ENCODE measurements at regions not wholly inside any gene's neighbourhood (a gene's known extent, or its start where the extent isn't known, plus 50 kb on each side); places are given as distances from the start of the nearest gene placed in this dataset.

- no peak for DNase-seq (ENCODE audit: low spot score)
These were observed 273.3 kb downstream of the DUSP10 start for GRCh38 chr1:221468546-221468945.

GRCh38 chr1:221469476-221469875, 272.4 kb downstream of the DUSP10 start:
- no peak for TF ChIP-seq CTCF (IDR thresholded peaks at IDR 0.05; ENCODE audit: extremely low read depth, insufficient read depth, missing control alignments)
- in situ Hi-C loops (cut with MboI; ENCODE audit: low pct_unique_long_range_greater_than_20kb, low sequenced_read_pairs, unreplicated experiment) = no loop called here
- DNase-seq (ENCODE audit: low spot score) = no peak

More at GRCh38 chr1:221468546-221468945, 273.3 kb downstream of the DUSP10 start:
- TF ChIP-seq CTCF (IDR thresholded peaks at IDR 0.05; ENCODE audit: extremely low read depth, insufficient read depth, missing control alignments) = no peak
- in situ Hi-C loops (cut with MboI; ENCODE audit: low pct_unique_long_range_greater_than_20kb, low sequenced_read_pairs, unreplicated experiment) = no loop called here

- DNase-seq (ENCODE audit: low spot score) = no peak
- no peak for TF ChIP-seq CTCF (IDR thresholded peaks at IDR 0.05; ENCODE audit: extremely low read depth, insufficient read depth, missing control alignments)
- in situ Hi-C loops (cut with MboI; ENCODE audit: low pct_unique_long_range_greater_than_20kb, low sequenced_read_pairs, unreplicated experiment) = loop anchor here (10.0 kb wide), 2 partner anchors 705 to 985 kb away; no protein-coding TSS in a partner anchor
These were observed 271.7 kb downstream of the DUSP10 start for GRCh38 chr1:221470000-221470698.

- DNase-seq (ENCODE audit: low spot score) = no peak
- no peak for TF ChIP-seq CTCF (IDR thresholded peaks at IDR 0.05; ENCODE audit: extremely low read depth, insufficient read depth, missing control alignments)
- in situ Hi-C loops (cut with MboI; ENCODE audit: low pct_unique_long_range_greater_than_20kb, low sequenced_read_pairs, unreplicated experiment) = loop anchor here (10.0 kb wide), 2 partner anchors 701 to 981 kb away; no protein-coding TSS in a partner anchor
These were observed 268.5 kb downstream of the DUSP10 start for GRCh38 chr1:221473411-221473810.

GRCh38 chr1:221477252-221477651, 264.6 kb downstream of the DUSP10 start:
- no peak for TF ChIP-seq CTCF (IDR thresholded peaks at IDR 0.05; ENCODE audit: extremely low read depth, insufficient read depth, missing control alignments)
- DNase-seq (ENCODE audit: low spot score) = no peak
- in situ Hi-C loops (cut with MboI; ENCODE audit: low pct_unique_long_range_greater_than_20kb, low sequenced_read_pairs, unreplicated experiment) = loop anchor here (10.0 kb wide), 2 partner anchors 698 to 978 kb away; no protein-coding TSS in a partner anchor

- TF ChIP-seq CTCF (IDR thresholded peaks at IDR 0.05; ENCODE audit: extremely low read depth, insufficient read depth, missing control alignments) = peak; percentile 89
- in situ Hi-C loops (cut with MboI; ENCODE audit: low pct_unique_long_range_greater_than_20kb, low sequenced_read_pairs, unreplicated experiment) = loop anchor here (10.0 kb wide), 2 partner anchors 697 to 977 kb away; no protein-coding TSS in a partner anchor
- peak; percentile 16 for DNase-seq (ENCODE audit: low spot score)
These were observed 263.6 kb downstream of the DUSP10 start for GRCh38 chr1:221478050-221478949.
